MCF 10A (cell line): ENCODE measurements at regions not wholly inside any gene's neighbourhood (a gene's known extent, or its start where the extent isn't known, plus 50 kb on each side); places are given as distances from the start of the nearest gene placed in this dataset.

Experiments
- BruUV-seq: library from RNA; stranded (reverse); fragments of 400-500 nt; replicated peaks from 2 replicates; lab custom pipeline; 2021; lab: Mats Ljungman, UMichigan
- CTCF ChIA-PET: fragments of 300-600 bp; sonication (Branson Sonifier 250); formaldehyde crosslinking; extraction: SDS; loops from one replicate; lab custom pipeline; 2021; ENCODE audit warnings: antibody characterized with exemption, inconsistent platforms; lab: Yijun Ruan, JAX
- POLR2A ChIA-PET: fragments of 300-600, 350-650 bp; sonication (Branson Sonifier 250); formaldehyde crosslinking; extraction: SDS; loops from one replicate; lab custom pipeline; 2020; ENCODE audit warnings: antibody characterized with exemption, inconsistent platforms; lab: Yijun Ruan, JAX
- DNase-seq: peaks from one replicate; pipeline ENCODE4 v3.0.0-alpha.2; 2018; ENCODE audit not compliant: unreplicated experiment
- H3K27ac Mint-ChIP-seq: one replicate; pipeline ENCODE4 v1.8.0; 2022; ENCODE audit warnings: mild to moderate bottlenecking, low read depth, mixed read lengths; ENCODE audit not compliant: unreplicated experiment
- H3K27me3 Mint-ChIP-seq: one replicate; pipeline ENCODE4 v1.8.0; 2022; ENCODE audit warnings: mixed read lengths; ENCODE audit not compliant: insufficient read depth, unreplicated experiment
- H3K36me3 Mint-ChIP-seq: one replicate; pipeline ENCODE4 v1.8.0; 2022; ENCODE audit warnings: mild to moderate bottlenecking, moderate library complexity, mixed read lengths; ENCODE audit not compliant: insufficient read depth, unreplicated experiment
- H3K4me1 Mint-ChIP-seq: one replicate; pipeline ENCODE4 v1.8.0; 2022; ENCODE audit warnings: mixed read lengths; ENCODE audit not compliant: insufficient read depth, unreplicated experiment
- H3K4me3 Mint-ChIP-seq: one replicate; pipeline ENCODE4 v1.8.0; 2022; ENCODE audit warnings: mild to moderate bottlenecking, moderate library complexity, mixed read lengths; ENCODE audit not compliant: unreplicated experiment
- H3K9me3 Mint-ChIP-seq: one replicate; pipeline ENCODE4 v1.8.0; 2022; ENCODE audit warnings: mixed read lengths; ENCODE audit not compliant: unreplicated experiment
- CTCF ChIP-seq: fragments of 200-600 bp; IDR thresholded peaks from one replicate; pipeline ENCODE4 v1.8.0; 2022; ENCODE audit warnings: antibody characterized with exemption, mild to moderate bottlenecking; ENCODE audit not compliant: unreplicated experiment
- intact Hi-C: fragments of 100-400 bp; cut with micrococcal nuclease; formaldehyde crosslinking; loops from 2 replicates; pipeline ENCODE4 v1.14.1; 2022

GRCh38 chr10:117740691-117741222, 198.2 kb downstream of the EMX2 start:
- H3K36me3 Mint-ChIP-seq: no peaks in the 10 kb centered on the region
- H3K9me3 Mint-ChIP-seq: no peaks in the 10 kb centered on the region
- ChIA-PET CTCF (interaction anchor here (0.6 kb wide), 1 partner anchor 29 kb away, joined by 5 read pairs; no protein-coding TSS in a partner anchor), POLR2A (no interaction called here)
- BruUV-seq: no TSS peak
- intact Hi-C loops: no loop called here
- no peaks in the 10 kb centered on the region for H3K27me3 Mint-ChIP-seq
- no peak for DNase-seq
- H3K4me3 Mint-ChIP-seq: no peak overlapping the region
- peaks cover 11% of the 10 kb centered on the region for H3K4me1 Mint-ChIP-seq
- no peak overlapping the region for H3K27ac Mint-ChIP-seq
- no peak for TF ChIP-seq CTCF

GRCh38 chr10:117741524-117741923, 199.0 kb downstream of the EMX2 start:
- BruUV-seq: no TSS peak
- H3K9me3 Mint-ChIP-seq: no peaks in the 10 kb centered on the region
- no peak for DNase-seq
- ChIA-PET POLR2A (interaction anchor here (0.6 kb wide), 1 partner anchor 38 kb away, joined by 3 read pairs; no protein-coding TSS in a partner anchor), CTCF (interaction anchor here (0.6 to 1.1 kb wide), 3 partner anchors 16 to 28 kb away, joined by 3 to 5 read pairs (median 3); no protein-coding TSS in a partner anchor)
- TF ChIP-seq CTCF: peak; percentile 30
- H3K27me3 Mint-ChIP-seq: no peaks in the 10 kb centered on the region
- no peak overlapping the region for H3K27ac Mint-ChIP-seq
- intact Hi-C loops: no loop called here
- H3K36me3 Mint-ChIP-seq: no peaks in the 10 kb centered on the region
- peaks cover 3% of the 10 kb centered on the region for H3K4me1 Mint-ChIP-seq
- H3K4me3 Mint-ChIP-seq: no peak overlapping the region

DNA sequence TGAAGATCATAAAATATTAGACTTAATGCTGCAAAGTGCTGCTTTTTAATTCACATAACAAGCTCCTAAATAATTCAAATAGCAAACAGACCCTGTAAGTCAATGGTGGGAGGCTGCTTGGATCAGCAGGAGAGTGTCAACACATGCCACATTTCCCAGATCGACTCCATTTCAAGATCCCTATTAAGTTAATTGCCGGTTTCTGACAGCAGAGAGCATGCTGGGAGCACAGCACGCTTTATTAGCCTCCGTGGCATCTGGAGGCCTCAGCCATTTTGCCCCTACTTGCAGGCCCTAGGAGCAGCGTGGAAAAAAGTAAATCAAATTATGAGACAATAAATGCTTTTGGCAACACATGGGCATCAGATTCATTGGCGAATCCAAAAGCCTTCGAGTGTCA, 201.0 kb downstream of the EMX2 start:
- Mint-ChIP-seq H3K4me1 (no peaks in the 10 kb centered on the region), H3K9me3 (no peaks in the 10 kb centered on the region), H3K4me3 (no peak overlapping the region), H3K27me3 (no peaks in the 10 kb centered on the region), H3K36me3 (no peaks in the 10 kb centered on the region), H3K27ac (no peak overlapping the region)
- ChIA-PET POLR2A (interaction anchor here (1.2 kb wide), 1 partner anchor 10 kb away, joined by 3 read pairs; no protein-coding TSS in a partner anchor), CTCF (no interaction called here)
- no TSS peak for BruUV-seq
- DNase-seq: no peak
- intact Hi-C loops: no loop called here
- no peak for TF ChIP-seq CTCF

GRCh38 chr10:117745301-117745700, 202.8 kb downstream of the EMX2 start:
- intact Hi-C loops: no loop called here
- no peak for DNase-seq
- Mint-ChIP-seq H3K9me3 (no peaks in the 10 kb centered on the region), H3K4me3 (no peak overlapping the region), H3K4me1 (no peaks in the 10 kb centered on the region), H3K27me3 (no peaks in the 10 kb centered on the region), H3K27ac (no peak overlapping the region), H3K36me3 (no peaks in the 10 kb centered on the region)
- CTCF ChIA-PET: no interaction called here
- POLR2A ChIA-PET: no interaction called here
- no peak for TF ChIP-seq CTCF
- no TSS peak for BruUV-seq
